ENCODE measurements at regions not wholly inside any gene's neighbourhood (a gene's known extent, or its start where the extent isn't known, plus 50 kb on each side); places are given as distances from the start of the nearest gene placed in this dataset.
"Not testable (repeated sequence)": the region's sequence is repeated elsewhere in the genome, so short reads cannot be mapped to it uniquely, and the experiment has no call there.

GRCh38 chr6:105728995-105729394 lies 326.1 kb upstream of the PREP start:
- DNase-seq (ENCODE audit: low read depth, low spot score): no peak

GRCh38 chr6:105726902-105727655 lies 324.2 kb upstream of the PREP start:
- no peak for DNase-seq (ENCODE audit: low read depth, low spot score)

GRCh38 chr6:105714846-105715245 lies 312.0 kb upstream of the PREP start:
- no peak for DNase-seq (ENCODE audit: low read depth, low spot score)

- DNase-seq (ENCODE audit: low read depth, low spot score): no peak
Measured at GRCh38 chr6:105713474-105714118, 310.7 kb upstream of the PREP start.

GRCh38 chr6:105711216-105711615 lies 308.3 kb upstream of the PREP start:
- no peak for DNase-seq (ENCODE audit: low read depth, low spot score)

- no peak for DNase-seq (ENCODE audit: low read depth, low spot score)
Measured at GRCh38 chr6:105705608-105706007, 302.7 kb upstream of the PREP start.

- no peak for DNase-seq (ENCODE audit: low read depth, low spot score)
Measured at GRCh38 chr6:105695461-105695860, 292.6 kb upstream of the PREP start.

GRCh38 chr6:105692613-105693215 lies 289.8 kb upstream of the PREP start:
- no peak for DNase-seq (ENCODE audit: low read depth, low spot score)

- DNase-seq (ENCODE audit: low read depth, low spot score): no peak
Measured at GRCh38 chr6:105691971-105692370, 289.1 kb upstream of the PREP start.

- no peak for DNase-seq (ENCODE audit: low read depth, low spot score)
Measured at GRCh38 chr6:105691081-105691480, 288.2 kb upstream of the PREP start.

- DNase-seq (ENCODE audit: low read depth, low spot score): no peak
Measured at GRCh38 chr6:105688573-105688972, 285.7 kb upstream of the PREP start.

GRCh38 chr6:105686793-105687192 lies 283.9 kb upstream of the PREP start:
- DNase-seq (ENCODE audit: low read depth, low spot score): not testable (repeated sequence)

GRCh38 chr6:105681061-105681460 lies 278.2 kb upstream of the PREP start:
- no peak for DNase-seq (ENCODE audit: low read depth, low spot score)

GRCh38 chr6:105680131-105680530 lies 277.2 kb upstream of the PREP start:
- DNase-seq (ENCODE audit: low read depth, low spot score): no peak

GRCh38 chr6:105678516-105678915 lies 275.6 kb upstream of the PREP start:
- DNase-seq (ENCODE audit: low read depth, low spot score): no peak

GRCh38 chr6:105677671-105678475 lies 275.0 kb upstream of the PREP start:
- DNase-seq (ENCODE audit: low read depth, low spot score): no peak

GRCh38 chr6:105676857-105677256 lies 274.0 kb upstream of the PREP start:
- DNase-seq (ENCODE audit: low read depth, low spot score): no peak

- no peak for DNase-seq (ENCODE audit: low read depth, low spot score)
Measured at GRCh38 chr6:105675715-105676397, 273.0 kb upstream of the PREP start.

- not testable (repeated sequence) for DNase-seq (ENCODE audit: low read depth, low spot score)
Measured at GRCh38 chr6:105672856-105673538, 270.1 kb upstream of the PREP start.

GRCh38 chr6:105669232-105669631 lies 266.4 kb upstream of the PREP start:
- no peak for DNase-seq (ENCODE audit: low read depth, low spot score)

GRCh38 chr6:105667056-105667455 lies 264.2 kb upstream of the PREP start:
- DNase-seq (ENCODE audit: low read depth, low spot score): no peak
